ENCODE measurements at regions not wholly inside any gene's neighbourhood (a gene's known extent, or its start where the extent isn't known, plus 50 kb on each side); places are given as distances from the start of the nearest gene placed in this dataset.
"Not testable (repeated sequence)": the region's sequence is repeated elsewhere in the genome, so short reads cannot be mapped to it uniquely, and the experiment has no call there.

- no peak for DNase-seq (ENCODE audit: low spot score)
Observed at GRCh38 chr6:100096936-100097335, 102.9 kb upstream of the MCHR2 start.

- DNase-seq (ENCODE audit: low spot score), result no peak
Observed at GRCh38 chr6:100096341-100096740, 102.3 kb upstream of the MCHR2 start.

GRCh38 chr6:100093405-100093804 is 99.4 kb upstream of the MCHR2 start:
- DNase-seq (ENCODE audit: low spot score), result no peak

GRCh38 chr6:100088009-100088408 is 94.0 kb upstream of the MCHR2 start:
- DNase-seq (ENCODE audit: low spot score), result no peak

- no peak for DNase-seq (ENCODE audit: low spot score)
Observed at GRCh38 chr6:100084991-100085364, 91.0 kb upstream of the MCHR2 start.

- DNase-seq (ENCODE audit: low spot score), result no peak
Observed at GRCh38 chr6:100084316-100084990, 90.4 kb upstream of the MCHR2 start.

- peak; percentile 40 for DNase-seq (ENCODE audit: low spot score)
Observed at GRCh38 chr6:100078509-100078908, 84.5 kb upstream of the MCHR2 start.

GRCh38 chr6:100065348-100065747 is 71.3 kb upstream of the MCHR2 start:
- no peak for DNase-seq (ENCODE audit: low spot score)

- DNase-seq (ENCODE audit: low spot score), result no peak
Observed at GRCh38 chr6:100062621-100063020, 68.6 kb upstream of the MCHR2 start.

- DNase-seq (ENCODE audit: low spot score), result no peak
Observed at GRCh38 chr6:100057941-100058340, 63.9 kb upstream of the MCHR2 start.

- DNase-seq (ENCODE audit: low spot score), result no peak
Observed at GRCh38 chr6:100050550-100050949, 56.5 kb upstream of the MCHR2 start.

GRCh38 chr6:100043961-100044360 is 49.9 kb upstream of the MCHR2 start:
- DNase-seq (ENCODE audit: low spot score), result not testable (repeated sequence)

Data from iPS-NIHi11 (cell line).